22Rv1 (cell line): ENCODE measurements at regions not wholly inside any gene's neighbourhood (a gene's known extent, or its start where the extent isn't known, plus 50 kb on each side); places are given as distances from the start of the nearest gene placed in this dataset.
"Not testable (repeated sequence)": the region's sequence is repeated elsewhere in the genome, so short reads cannot be mapped to it uniquely, and the experiment has no call there.

Experiments
- H3K27ac ChIP-seq: fragments of 450-650 bp; 2 replicates; pipeline ENCODE4 v1.5.1; 2017
- CTCF ChIP-seq: fragments of 450-650 bp; IDR thresholded peaks from 2 replicates; pipeline ENCODE4 v1.5.1; 2017; ENCODE audit warnings: mild to moderate bottlenecking
- ZFX ChIP-seq: fragments of 450-650 bp; IDR thresholded peaks from 2 replicates; pipeline ENCODE4 v1.6.1; 2017; ENCODE audit warnings: antibody characterized with exemption, borderline replicate concordance

GRCh38 chr9:32177396-32177795 is 207.0 kb upstream of the ACO1 start:
- TF ChIP-seq ZFX: no peak
- TF ChIP-seq CTCF: no peak
- no peak overlapping the region for H3K27ac ChIP-seq

GRCh38 chr9:32180597-32180996 is 203.8 kb upstream of the ACO1 start:
- no peak overlapping the region for H3K27ac ChIP-seq
- TF ChIP-seq ZFX (no peak), CTCF (no peak)

- TF ChIP-seq ZFX (no peak), CTCF (no peak)
- H3K27ac ChIP-seq: no peak overlapping the region
Measured at GRCh38 chr9:32200241-32200640, 184.2 kb upstream of the ACO1 start.

GRCh38 chr9:32200896-32201295 is 183.5 kb upstream of the ACO1 start:
- TF ChIP-seq CTCF: no peak
- no peak for TF ChIP-seq ZFX

GRCh38 chr9:32209164-32209563 is 175.3 kb upstream of the ACO1 start:
- not testable (repeated sequence) for H3K27ac ChIP-seq

More at GRCh38 chr9:32200896-32201295, 183.5 kb upstream of the ACO1 start:
- no peak overlapping the region for H3K27ac ChIP-seq

- no peak overlapping the region for H3K27ac ChIP-seq
- no peak for TF ChIP-seq ZFX
- no peak for TF ChIP-seq CTCF
Measured at GRCh38 chr9:32218100-32218767, 166.2 kb upstream of the ACO1 start.

- no peak overlapping the region for H3K27ac ChIP-seq
- TF ChIP-seq ZFX (no peak), CTCF (no peak)
Measured at GRCh38 chr9:32220750-32221149, 163.7 kb upstream of the ACO1 start.

GRCh38 chr9:32234451-32234850 is 150.0 kb upstream of the ACO1 start:
- TF ChIP-seq CTCF (no peak), ZFX (no peak)
- H3K27ac ChIP-seq: no peak overlapping the region
